K562 (cell line): ENCODE measurements at regions not wholly inside any gene's neighbourhood (a gene's known extent, or its start where the extent isn't known, plus 50 kb on each side); places are given as distances from the start of the nearest gene placed in this dataset.
A peak's percentile ranks its signal among the peaks of the same experiment; 100 is the strongest.

Experiments used
- CBX2 ChIP-seq: fragments of 200-600 bp; sonication (generic); IDR thresholded peaks from one replicate; pipeline ENCODE4 v1.6.1; 2012; ENCODE audit warnings: mild to moderate bottlenecking, low read length, inconsistent platforms; ENCODE audit not compliant: insufficient read depth, poor library complexity, severe bottlenecking
- CCNT2 ChIP-seq: IDR thresholded peaks from 2 replicates; pipeline ENCODE4 v1.6.1; 2011; ENCODE audit warnings: borderline replicate concordance, low read depth, mild to moderate bottlenecking, moderate library complexity, mixed read lengths, low read length; ENCODE audit not compliant: insufficient read length; ENCODE audit errors: extremely low read depth
- DNMT1 ChIP-seq: fragments of 450-650 bp; IDR thresholded peaks from 2 replicates; pipeline ENCODE4 v1.6.1; 2016; ENCODE audit warnings: antibody characterized with exemption, mild to moderate bottlenecking
- DPF2 ChIP-seq: fragments of 450-650 bp; IDR thresholded peaks from 2 replicates; pipeline ENCODE4 v1.6.1; 2016
- MBD2 ChIP-seq: sonication (generic); IDR thresholded peaks from 2 replicates; pipeline ENCODE4 v1.6.1; 2016; ENCODE audit warnings: low read depth, borderline replicate concordance
- TCF7 ChIP-seq: sonication (generic); IDR thresholded peaks from 2 replicates; pipeline ENCODE4 v1.6.1; 2016; ENCODE audit warnings: antibody characterized with exemption, borderline replicate concordance
- ZBTB1 ChIP-seq: sonication (generic); formaldehyde crosslinking; IDR thresholded peaks from 2 replicates; pipeline ENCODE4 v1.8.1; 2023; ENCODE audit warnings: missing genetic modification reagents, low read depth, mild to moderate bottlenecking, borderline replicate concordance
- ZBTB7A ChIP-seq: IDR thresholded peaks from 2 replicates; pipeline ENCODE4 v1.6.1; 2011; ENCODE audit warnings: low read depth, mild to moderate bottlenecking, low read length, moderate library complexity, borderline replicate concordance; ENCODE audit not compliant: control insufficient read depth
- ZNF785 ChIP-seq: fragments of 250-450 bp; sonication (Bioruptor Pico); IDR thresholded peaks from 2 replicates; pipeline ENCODE4 v1.4.0; 2020; ENCODE audit warnings: mild to moderate bottlenecking
- TF ChIP-seq, protein P1 (sequence below): sonication (generic); formaldehyde crosslinking; IDR thresholded peaks from 2 replicates; pipeline ENCODE4 v1.9.0; 2022; ENCODE audit warnings: mild to moderate bottlenecking, missing genetic modification reagents
- TF ChIP-seq, protein P2 (sequence below): fragments of 250-450 bp; sonication (Bioruptor Pico); IDR thresholded peaks from 2 replicates; pipeline ENCODE4 v1.5.0; 2021
- TF ChIP-seq, protein P3 (sequence below): conservative IDR thresholded peaks from 2 replicates; pipeline ENCODE4 v1.6.1; 2011; ENCODE audit warnings: low read depth, mild to moderate bottlenecking, low read length; ENCODE audit not compliant: control insufficient read depth
- TF ChIP-seq, protein P4 (sequence below): fragments of 450-650 bp; IDR thresholded peaks from 2 replicates; pipeline ENCODE4 v1.6.1; 2018; ENCODE audit not compliant: partially characterized antibody
- TF ChIP-seq, protein P5 (sequence below): fragments of 450-650 bp; formaldehyde crosslinking; conservative IDR thresholded peaks from 2 replicates; pipeline ENCODE4 v1.4.0; 2022; ENCODE audit warnings: mild to moderate bottlenecking, missing genetic modification characterization
- TF ChIP-seq, protein P6 (sequence below), 2 experiments: fragments of 450-650 bp in 1 of 2; sonication (generic) in 1 of 2; formaldehyde crosslinking in 1 of 2; IDR thresholded peaks in 1 of 2; conservative IDR thresholded peaks in 1 of 2; 2 replicates each; pipeline versions ENCODE4 v1.6.1 to v1.8.1; 2016 to 2023; ENCODE audit warnings: mild to moderate bottlenecking in 2 of 2, moderate library complexity in 2 of 2, inconsistent platforms in 1 of 2, missing genetic modification reagents in 1 of 2

DNA sequence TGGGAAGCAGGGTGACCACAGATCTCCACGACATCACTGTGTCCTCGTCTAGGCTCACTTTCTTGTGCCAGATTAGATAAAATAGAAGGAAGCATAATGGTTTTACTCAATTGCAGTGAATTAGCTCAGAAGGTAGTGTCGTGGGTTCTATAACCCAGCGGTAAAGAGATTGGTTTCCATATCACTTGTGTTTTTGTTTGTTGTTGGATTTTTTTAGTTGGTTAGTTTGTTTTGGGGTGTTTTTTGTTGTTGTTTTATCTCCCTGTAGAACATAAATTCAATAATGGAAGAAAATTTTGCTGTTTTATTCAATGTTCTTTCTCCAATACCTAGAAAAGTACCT lies 85.9 kb upstream of the PRSS16 start (continued):
- TF ChIP-seq, protein P1, sequence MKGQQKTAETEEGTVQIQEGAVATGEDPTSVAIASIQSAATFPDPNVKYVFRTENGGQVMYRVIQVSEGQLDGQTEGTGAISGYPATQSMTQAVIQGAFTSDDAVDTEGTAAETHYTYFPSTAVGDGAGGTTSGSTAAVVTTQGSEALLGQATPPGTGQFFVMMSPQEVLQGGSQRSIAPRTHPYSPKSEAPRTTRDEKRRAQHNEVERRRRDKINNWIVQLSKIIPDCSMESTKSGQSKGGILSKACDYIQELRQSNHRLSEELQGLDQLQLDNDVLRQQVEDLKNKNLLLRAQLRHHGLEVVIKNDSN (CRISPR knock-in tag): no peak
- TF ChIP-seq, protein P2, sequence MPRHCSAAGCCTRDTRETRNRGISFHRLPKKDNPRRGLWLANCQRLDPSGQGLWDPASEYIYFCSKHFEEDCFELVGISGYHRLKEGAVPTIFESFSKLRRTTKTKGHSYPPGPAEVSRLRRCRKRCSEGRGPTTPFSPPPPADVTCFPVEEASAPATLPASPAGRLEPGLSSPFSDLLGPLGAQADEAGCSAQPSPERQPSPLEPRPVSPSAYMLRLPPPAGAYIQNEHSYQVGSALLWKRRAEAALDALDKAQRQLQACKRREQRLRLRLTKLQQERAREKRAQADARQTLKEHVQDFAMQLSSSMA: no peak
- TF ChIP-seq ZBTB1 (CRISPR knock-in tag) (no peak), DNMT1 (0 out of 2 replicates have a peak, but pooled peaks have one; percentile 33), TCF7 (no peak), DPF2 (peak; percentile 60), ZNF785 (CRISPR knock-in tag) (no peak), CBX2 (no peak), MBD2 (no peak), ZBTB7A (no peak), CCNT2 (no peak)
- TF ChIP-seq, protein P3, sequence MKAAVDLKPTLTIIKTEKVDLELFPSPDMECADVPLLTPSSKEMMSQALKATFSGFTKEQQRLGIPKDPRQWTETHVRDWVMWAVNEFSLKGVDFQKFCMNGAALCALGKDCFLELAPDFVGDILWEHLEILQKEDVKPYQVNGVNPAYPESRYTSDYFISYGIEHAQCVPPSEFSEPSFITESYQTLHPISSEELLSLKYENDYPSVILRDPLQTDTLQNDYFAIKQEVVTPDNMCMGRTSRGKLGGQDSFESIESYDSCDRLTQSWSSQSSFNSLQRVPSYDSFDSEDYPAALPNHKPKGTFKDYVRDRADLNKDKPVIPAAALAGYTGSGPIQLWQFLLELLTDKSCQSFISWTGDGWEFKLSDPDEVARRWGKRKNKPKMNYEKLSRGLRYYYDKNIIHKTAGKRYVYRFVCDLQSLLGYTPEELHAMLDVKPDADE: no peak
- TF ChIP-seq, protein P4, sequence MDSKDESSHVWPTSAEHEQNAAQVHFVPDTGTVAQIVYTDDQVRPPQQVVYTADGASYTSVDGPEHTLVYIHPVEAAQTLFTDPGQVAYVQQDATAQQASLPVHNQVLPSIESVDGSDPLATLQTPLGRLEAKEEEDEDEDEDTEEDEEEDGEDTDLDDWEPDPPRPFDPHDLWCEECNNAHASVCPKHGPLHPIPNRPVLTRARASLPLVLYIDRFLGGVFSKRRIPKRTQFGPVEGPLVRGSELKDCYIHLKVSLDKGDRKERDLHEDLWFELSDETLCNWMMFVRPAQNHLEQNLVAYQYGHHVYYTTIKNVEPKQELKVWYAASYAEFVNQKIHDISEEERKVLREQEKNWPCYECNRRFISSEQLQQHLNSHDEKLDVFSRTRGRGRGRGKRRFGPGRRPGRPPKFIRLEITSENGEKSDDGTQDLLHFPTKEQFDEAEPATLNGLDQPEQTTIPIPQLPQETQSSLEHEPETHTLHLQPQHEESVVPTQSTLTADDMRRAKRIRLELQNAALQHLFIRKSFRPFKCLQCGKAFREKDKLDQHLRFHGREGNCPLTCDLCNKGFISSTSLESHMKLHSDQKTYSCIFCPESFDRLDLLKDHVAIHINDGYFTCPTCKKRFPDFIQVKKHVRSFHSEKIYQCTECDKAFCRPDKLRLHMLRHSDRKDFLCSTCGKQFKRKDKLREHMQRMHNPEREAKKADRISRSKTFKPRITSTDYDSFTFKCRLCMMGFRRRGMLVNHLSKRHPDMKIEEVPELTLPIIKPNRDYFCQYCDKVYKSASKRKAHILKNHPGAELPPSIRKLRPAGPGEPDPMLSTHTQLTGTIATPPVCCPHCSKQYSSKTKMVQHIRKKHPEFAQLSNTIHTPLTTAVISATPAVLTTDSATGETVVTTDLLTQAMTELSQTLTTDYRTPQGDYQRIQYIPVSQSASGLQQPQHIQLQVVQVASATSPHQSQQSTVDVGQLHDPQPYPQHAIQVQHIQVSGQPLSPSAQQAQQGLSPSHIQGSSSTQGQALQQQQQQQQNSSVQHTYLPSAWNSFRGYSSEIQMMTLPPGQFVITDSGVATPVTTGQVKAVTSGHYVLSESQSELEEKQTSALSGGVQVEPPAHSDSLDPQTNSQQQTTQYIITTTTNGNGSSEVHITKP: no peak
- TF ChIP-seq, protein P5, sequence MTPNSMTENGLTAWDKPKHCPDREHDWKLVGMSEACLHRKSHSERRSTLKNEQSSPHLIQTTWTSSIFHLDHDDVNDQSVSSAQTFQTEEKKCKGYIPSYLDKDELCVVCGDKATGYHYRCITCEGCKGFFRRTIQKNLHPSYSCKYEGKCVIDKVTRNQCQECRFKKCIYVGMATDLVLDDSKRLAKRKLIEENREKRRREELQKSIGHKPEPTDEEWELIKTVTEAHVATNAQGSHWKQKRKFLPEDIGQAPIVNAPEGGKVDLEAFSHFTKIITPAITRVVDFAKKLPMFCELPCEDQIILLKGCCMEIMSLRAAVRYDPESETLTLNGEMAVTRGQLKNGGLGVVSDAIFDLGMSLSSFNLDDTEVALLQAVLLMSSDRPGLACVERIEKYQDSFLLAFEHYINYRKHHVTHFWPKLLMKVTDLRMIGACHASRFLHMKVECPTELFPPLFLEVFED (CRISPR knock-in tag): no peak
- TF ChIP-seq, protein P6, sequence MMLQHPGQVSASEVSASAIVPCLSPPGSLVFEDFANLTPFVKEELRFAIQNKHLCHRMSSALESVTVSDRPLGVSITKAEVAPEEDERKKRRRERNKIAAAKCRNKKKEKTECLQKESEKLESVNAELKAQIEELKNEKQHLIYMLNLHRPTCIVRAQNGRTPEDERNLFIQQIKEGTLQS (IDR thresholded peaks at IDR 0.05): no peak
- TF ChIP-seq, protein P6 (CRISPR knock-in tag; conservative IDR thresholded peaks at IDR 0.05): no peak
